HG02870 (cell line): ENCODE measurements at regions not wholly inside any gene's neighbourhood (a gene's known extent, or its start where the extent isn't known, plus 50 kb on each side); places are given as distances from the start of the nearest gene placed in this dataset.

Source experiments
- ATAC-seq: cut with Tn5 transposase; IDR thresholded peaks from one replicate; pipeline ENCODE4 v1.9.1; 2021; ENCODE audit warnings: mild to moderate bottlenecking, moderate library complexity; ENCODE audit not compliant: unreplicated experiment

GRCh38 chr5:67315082-67315989, 118.7 kb upstream of the CD180 start:
- no peak for ATAC-seq

GRCh38 chr5:67311701-67312100, 115.1 kb upstream of the CD180 start:
- ATAC-seq, result no peak

- no peak for ATAC-seq
Measured at GRCh38 chr5:67311208-67311607, 114.6 kb upstream of the CD180 start.

DNA sequence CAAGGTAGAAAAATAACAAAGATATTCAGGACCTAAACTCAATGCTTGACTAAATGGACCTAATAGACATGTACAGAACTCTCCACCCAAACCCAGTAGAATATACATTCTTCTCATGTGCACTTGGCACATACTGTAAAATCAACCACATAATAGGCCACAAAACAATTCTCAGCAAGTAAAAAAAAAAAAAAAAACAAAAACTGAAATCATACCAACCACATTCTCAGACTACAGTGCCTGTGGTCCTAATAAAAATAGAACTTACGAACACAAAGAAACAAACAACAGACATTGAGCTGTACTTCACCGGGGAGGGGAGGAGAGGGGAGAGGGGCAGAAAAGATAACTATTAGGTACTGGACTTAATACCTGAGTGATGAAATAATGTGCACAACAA, 114.1 kb upstream of the CD180 start:
- ATAC-seq, result no peak

DNA sequence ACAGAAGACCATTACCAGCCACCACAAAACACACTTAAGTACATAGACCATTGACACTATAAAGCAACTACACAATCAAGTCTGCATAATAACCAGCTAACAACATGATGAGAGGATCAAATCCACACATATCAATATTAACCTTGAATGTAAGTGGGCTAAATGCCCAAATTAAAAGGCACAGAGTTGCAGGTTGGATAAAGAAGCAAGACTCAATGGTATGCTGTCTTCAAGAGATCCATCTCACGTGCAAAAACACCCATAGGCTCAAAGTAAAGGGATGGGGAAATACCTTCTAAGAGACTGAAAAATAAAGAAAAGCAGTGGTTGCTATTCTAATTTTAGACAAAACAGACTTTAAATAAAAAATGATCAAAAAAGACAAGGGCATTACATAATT, 113.6 kb upstream of the CD180 start:
- ATAC-seq, result no peak

GRCh38 chr5:67308988-67309688, 112.5 kb upstream of the CD180 start:
- ATAC-seq, result no peak

GRCh38 chr5:67306965-67307607, 110.5 kb upstream of the CD180 start:
- ATAC-seq, result no peak

DNA sequence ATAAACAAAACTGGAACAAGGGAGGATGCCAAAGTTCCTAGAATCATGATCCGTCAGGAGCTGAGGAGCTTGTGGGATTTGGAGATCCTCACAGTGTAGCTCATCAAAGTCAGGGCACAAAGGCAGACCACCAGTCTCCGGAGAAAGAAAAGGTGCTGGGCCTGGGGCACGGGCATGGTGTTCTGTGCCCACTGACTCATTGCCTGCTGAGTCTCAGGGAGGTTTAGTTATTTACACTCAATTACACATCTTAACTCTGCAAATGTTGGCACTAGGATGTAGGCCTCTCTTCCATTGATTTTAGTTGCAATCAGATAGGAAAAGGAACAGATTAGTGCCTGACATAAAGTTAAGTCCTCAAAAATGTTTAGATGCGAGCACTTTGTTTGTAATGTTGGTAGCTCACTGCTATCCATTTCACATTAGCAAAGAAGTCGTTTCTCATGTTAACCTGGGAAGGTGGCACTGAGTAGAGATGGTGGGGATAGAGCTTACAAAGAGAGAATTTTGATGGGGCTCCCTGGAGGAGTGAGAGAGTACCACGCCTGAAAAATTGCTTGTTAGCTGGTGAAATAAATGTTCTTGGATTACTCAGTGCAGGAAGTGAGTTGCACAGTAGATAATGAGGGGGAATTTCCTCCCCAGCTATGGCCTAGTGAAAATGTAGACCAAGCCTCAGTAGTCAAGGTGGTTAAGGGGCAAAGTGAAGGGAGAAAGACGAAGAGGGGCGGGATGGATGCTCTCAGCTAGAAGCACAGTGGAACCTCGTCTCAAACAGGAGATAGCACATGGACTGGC, 109.5 kb upstream of the CD180 start:
- ATAC-seq, result no peak

GRCh38 chr5:67305401-67305800, 108.8 kb upstream of the CD180 start:
- no peak for ATAC-seq

DNA sequence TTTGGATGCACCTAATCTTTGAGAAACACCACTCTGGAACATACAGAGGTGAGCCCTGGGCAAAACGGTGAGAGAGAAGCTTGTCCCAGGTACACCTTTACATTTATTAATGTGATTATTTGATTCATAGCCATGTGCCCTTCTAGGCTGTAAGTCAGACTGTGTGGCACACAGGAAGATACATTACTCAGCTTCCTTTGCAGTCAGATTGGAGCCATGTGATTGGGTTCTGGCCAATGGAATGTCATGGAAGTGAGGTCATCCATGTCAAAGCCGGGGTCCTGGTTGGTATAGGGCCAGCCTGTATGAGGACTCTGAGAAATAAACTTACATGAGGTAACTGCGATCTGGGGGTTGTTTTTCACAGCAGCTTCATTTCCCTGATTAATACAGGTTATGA, 106.8 kb upstream of the CD180 start:
- no peak for ATAC-seq

- no peak for ATAC-seq
Measured at GRCh38 chr5:67301285-67301903, 104.8 kb upstream of the CD180 start.

GRCh38 chr5:67300326-67300725, 103.7 kb upstream of the CD180 start:
- ATAC-seq, result no peak

GRCh38 chr5:67299231-67299735, 102.7 kb upstream of the CD180 start:
- no peak for ATAC-seq

GRCh38 chr5:67297802-67298532, 101.4 kb upstream of the CD180 start:
- no peak for ATAC-seq

DNA sequence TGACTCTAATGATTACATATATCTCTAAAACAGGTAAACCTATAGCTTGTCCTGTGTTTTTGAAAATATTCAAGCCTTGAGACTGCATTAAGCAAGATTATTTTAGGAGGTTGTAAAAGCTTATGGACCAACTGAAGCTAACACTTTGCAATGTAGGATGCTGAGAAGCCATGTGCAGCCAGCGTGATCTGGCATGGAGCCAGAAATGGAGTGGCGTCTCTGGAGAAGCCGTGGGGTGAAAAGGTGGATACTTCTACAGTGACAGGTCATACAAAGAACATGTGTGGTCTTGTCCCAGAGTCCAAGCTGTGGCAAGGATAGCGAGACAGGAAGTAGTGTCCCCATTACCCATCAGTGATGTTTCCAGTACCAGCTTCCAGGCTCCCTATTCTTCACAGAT, 100.8 kb upstream of the CD180 start:
- no peak for ATAC-seq

DNA sequence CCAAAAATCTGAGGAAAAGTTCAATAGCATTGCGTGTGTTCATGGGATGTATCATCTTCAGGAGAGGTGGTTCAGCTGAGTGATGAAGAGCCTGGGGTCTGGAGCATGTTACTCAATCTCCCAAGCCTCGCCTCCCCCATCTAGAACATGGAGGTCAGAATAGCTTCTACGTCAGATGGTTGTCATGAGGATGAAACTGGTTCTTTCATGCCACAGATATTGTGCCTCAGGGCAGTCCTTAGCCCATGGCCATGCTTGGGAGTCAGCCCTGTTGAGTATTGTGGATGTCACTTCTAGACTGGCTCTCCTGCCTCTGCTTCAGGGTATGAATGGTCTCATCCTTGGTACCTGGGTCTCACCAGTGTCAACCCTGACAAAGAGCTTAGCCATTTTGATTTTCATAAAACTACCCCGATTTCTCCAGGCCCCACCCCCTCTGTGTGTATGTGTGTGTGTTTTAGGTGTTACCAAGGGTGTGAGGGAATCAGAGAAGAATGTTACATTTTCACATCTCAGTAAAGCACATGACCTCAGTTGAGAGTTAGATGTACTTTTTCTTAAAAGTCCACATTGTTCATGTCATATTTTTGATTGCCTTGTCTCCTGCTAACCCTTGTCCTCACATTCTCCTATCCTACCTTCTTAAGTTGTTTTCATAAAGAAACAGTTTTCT, 97.8 kb upstream of the CD180 start:
- no peak for ATAC-seq

DNA sequence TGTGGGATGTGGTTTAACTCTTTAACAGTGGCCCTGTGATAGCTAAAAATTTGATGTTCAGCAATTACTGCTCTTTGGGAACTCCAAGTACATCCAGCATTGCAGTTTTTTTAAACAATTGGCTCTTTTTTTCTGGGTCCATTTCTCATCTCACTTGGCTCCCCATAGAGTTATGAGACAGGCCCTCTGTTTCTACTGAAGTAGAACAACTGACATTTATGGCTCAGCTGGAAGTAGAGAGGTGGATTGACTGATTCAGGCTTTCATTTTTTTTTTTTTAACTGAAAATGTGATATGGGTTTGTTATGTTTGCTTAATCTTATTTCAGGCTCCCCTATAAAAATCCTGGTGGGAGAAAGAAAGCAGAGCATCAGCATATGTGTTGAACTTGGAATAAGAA, 96.6 kb upstream of the CD180 start:
- no peak for ATAC-seq

DNA sequence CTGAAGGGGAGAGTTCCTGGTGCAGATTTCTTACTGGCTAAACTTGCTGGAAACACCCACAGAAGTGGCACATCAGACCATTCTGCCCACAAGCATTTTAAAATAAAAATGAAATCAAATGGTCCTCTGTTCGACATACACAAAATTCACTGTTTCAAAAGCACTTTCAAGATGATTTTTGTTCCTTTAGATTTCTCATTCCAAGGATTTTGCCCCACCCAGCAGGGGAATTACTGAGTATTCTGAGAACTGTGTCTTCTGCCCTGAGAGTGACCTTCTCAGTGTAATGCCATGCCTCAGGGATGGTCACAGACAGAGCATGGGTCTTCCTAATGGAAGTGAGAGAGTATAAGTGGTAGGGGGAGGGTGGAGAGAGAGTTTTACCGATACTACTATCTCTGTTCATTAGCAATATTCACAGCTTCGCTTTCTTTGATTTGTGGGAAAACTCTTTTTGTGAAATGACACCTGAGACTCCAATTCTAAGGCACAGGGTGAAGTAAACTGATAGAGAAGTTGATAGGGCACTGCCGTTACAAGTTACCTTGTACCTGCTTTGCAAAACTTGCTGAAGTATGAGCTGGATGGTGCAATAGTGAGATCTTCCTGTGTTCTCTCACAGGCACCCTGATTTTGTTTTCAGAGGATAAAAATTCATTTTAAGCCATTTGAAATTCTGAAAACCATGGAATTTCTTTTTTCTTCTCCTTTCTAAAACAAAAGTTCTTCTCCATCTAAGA, 95.8 kb upstream of the CD180 start:
- no peak for ATAC-seq
